ENCODE measurements at regions not wholly inside any gene's neighbourhood (a gene's known extent, or its start where the extent isn't known, plus 50 kb on each side); places are given as distances from the start of the nearest gene placed in this dataset.

GRCh38 chr2:173629076-173629475 lies 274.4 kb downstream of the CDCA7 start:
- no peak for TF ChIP-seq CTCF (IDR thresholded peaks at IDR 0.05)
- TF ChIP-seq POLR2A (IDR thresholded peaks at IDR 0.05) = no peak
- no peak for TF ChIP-seq POLR2AphosphoS5 (IDR thresholded peaks at IDR 0.05)
